Adrenal gland (tissue), 5 donors: ENCODE measurements at regions not wholly inside any gene's neighbourhood (a gene's known extent, or its start where the extent isn't known, plus 50 kb on each side); places are given as distances from the start of the nearest gene placed in this dataset.
"Not testable (repeated sequence)": the region's sequence is repeated elsewhere in the genome, so short reads cannot be mapped to it uniquely, and the experiment has no call there.

ENCODE experiments used
- CTCF ChIP-seq, 6 experiments: fragments of 450-650 bp in 4 of 6; fragments of 200-600 bp in 2 of 6; sonication (generic) in 1 of 6; IDR thresholded peaks; 1 replicate in 5 of 6; 2 replicates in 1 of 6; pipeline versions ENCODE4 v1.5.1 to v1.8.0; 2016 to 2021; ENCODE audit warnings: antibody characterized with exemption in 6 of 6, mild to moderate bottlenecking in 2 of 6, moderate library complexity in 1 of 6
- POLR2A ChIP-seq, 2 donors: fragments of 450-650 bp; IDR thresholded peaks; one replicate each; pipeline ENCODE4 v1.6.1; 2017; ENCODE audit warnings: antibody characterized with exemption in 2 of 2, mild to moderate bottlenecking in 2 of 2, moderate library complexity in 1 of 2
- donor health status: DM: no; HTN: no; CAD: no.

DNA sequence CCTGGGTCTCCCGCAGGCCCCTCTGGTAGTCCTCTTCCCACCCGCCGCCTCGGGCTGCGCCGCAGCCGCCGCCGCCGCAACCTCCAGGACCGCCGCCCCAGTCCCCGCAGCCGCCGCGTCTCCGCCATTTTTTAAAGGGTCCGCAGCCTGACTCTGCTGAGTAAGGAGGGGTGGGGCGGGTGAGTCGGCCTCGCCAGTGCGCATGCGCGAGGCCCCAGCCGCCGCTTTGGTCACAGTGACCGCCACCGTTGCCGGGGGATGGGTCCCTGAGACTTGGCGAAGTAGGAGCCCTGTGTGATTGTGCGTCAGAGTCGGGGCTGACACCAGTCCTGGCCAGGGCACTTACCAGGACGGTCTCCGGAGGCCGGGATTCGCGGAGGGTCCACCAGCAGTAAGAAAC lies 1424.2 kb upstream of the PCDH10 start:
- not testable (repeated sequence) for TF ChIP-seq CTCF, POLR2A (IDR thresholded peaks at IDR 0.05)
